Ishikawa (cell line): ENCODE measurements at regions not wholly inside any gene's neighbourhood (a gene's known extent, or its start where the extent isn't known, plus 50 kb on each side); places are given as distances from the start of the nearest gene placed in this dataset.

Experiments
- MAX ChIP-seq: IDR thresholded peaks from 2 replicates; pipeline ENCODE4 v1.6.1; 2012
- NFIC ChIP-seq: IDR thresholded peaks from 2 replicates; pipeline ENCODE4 v1.6.1; 2012

- TF ChIP-seq MAX, result no peak
- TF ChIP-seq NFIC, result no peak
Measured at GRCh38 chr12:47312808-47313426, 233.2 kb upstream of the AMIGO2 start.
